AG09309 (cell line): ENCODE measurements at regions not wholly inside any gene's neighbourhood (a gene's known extent, or its start where the extent isn't known, plus 50 kb on each side); places are given as distances from the start of the nearest gene placed in this dataset.
"Not testable (repeated sequence)": the region's sequence is repeated elsewhere in the genome, so short reads cannot be mapped to it uniquely, and the experiment has no call there.

ENCODE experiments used
- DNase-seq: peaks from one replicate; pipeline ENCODE4 v3.0.0-alpha.2; 2010; ENCODE audit warnings: low read depth
- H3K4me3 ChIP-seq: 2 replicates; pipeline ENCODE4 v1.5.1; 2011; ENCODE audit warnings: mild to moderate bottlenecking, low read depth, low read length, moderate library complexity; ENCODE audit not compliant: control insufficient read depth
- TF ChIP-seq, protein P1 (sequence below): IDR thresholded peaks from 2 replicates; pipeline ENCODE4 v1.5.1; 2011; ENCODE audit warnings: mild to moderate bottlenecking, low read depth, low read length, inconsistent platforms; ENCODE audit not compliant: insufficient read depth, control insufficient read depth; ENCODE audit errors: missing control alignments

GRCh38 chr15:93758824-93759223 lies 472.5 kb upstream of the MCTP2 start:
- no peak for DNase-seq
- no peak overlapping the region for H3K4me3 ChIP-seq
- TF ChIP-seq, protein P1, sequence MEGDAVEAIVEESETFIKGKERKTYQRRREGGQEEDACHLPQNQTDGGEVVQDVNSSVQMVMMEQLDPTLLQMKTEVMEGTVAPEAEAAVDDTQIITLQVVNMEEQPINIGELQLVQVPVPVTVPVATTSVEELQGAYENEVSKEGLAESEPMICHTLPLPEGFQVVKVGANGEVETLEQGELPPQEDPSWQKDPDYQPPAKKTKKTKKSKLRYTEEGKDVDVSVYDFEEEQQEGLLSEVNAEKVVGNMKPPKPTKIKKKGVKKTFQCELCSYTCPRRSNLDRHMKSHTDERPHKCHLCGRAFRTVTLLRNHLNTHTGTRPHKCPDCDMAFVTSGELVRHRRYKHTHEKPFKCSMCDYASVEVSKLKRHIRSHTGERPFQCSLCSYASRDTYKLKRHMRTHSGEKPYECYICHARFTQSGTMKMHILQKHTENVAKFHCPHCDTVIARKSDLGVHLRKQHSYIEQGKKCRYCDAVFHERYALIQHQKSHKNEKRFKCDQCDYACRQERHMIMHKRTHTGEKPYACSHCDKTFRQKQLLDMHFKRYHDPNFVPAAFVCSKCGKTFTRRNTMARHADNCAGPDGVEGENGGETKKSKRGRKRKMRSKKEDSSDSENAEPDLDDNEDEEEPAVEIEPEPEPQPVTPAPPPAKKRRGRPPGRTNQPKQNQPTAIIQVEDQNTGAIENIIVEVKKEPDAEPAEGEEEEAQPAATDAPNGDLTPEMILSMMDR: no peak

GRCh38 chr15:93748710-93749109 lies 482.7 kb upstream of the MCTP2 start:
- DNase-seq: no peak
- TF ChIP-seq, protein P1: no peak
- no peak overlapping the region for H3K4me3 ChIP-seq

DNA sequence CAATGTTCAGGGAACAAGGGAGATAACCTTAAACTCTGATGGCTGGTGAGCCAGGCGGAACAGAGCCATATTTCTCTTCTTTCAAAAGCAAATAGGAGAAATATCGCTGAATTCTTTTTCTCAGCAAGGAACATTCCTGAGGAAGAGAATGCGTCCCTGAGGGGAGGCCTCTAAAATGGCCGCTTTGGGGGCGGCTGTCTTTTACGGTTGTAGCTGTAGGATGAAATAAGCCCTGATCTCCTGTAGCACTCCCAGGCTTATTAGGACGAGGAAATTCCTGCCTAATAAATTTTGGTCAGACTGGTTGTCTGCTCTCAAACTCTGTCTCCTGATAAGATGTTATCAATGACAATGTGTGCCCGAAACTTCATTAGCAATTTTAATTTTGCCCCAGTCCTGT lies 496.4 kb upstream of the MCTP2 start:
- DNase-seq, H3K4me3 ChIP-seq: not testable (repeated sequence)

DNA sequence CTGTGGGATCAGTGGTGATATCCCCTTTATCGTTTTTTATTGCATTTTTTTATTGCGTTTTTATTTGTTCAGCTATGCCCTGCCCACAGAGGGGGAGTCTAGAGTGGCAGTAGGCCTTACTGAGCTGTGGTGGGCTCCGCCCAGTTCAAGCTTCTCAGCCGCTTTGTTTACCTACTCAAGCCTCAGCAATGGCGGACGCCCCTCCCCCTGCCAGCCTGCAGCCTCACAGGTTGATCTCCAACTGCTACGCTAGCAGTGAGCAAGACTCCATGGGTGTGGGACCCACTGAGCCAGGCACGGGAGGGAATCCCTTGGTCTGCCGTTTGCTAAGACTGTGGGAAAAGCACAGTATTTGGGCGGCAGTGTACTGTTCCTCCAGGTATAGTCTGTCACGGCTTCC lies 500.6 kb upstream of the MCTP2 start:
- no peak for DNase-seq
- no peak overlapping the region for H3K4me3 ChIP-seq
- TF ChIP-seq, protein P1: no peak

- DNase-seq: no peak
- TF ChIP-seq, protein P1: no peak
- no peak overlapping the region for H3K4me3 ChIP-seq
Measured at GRCh38 chr15:93722165-93722564, 509.2 kb upstream of the MCTP2 start.

DNA sequence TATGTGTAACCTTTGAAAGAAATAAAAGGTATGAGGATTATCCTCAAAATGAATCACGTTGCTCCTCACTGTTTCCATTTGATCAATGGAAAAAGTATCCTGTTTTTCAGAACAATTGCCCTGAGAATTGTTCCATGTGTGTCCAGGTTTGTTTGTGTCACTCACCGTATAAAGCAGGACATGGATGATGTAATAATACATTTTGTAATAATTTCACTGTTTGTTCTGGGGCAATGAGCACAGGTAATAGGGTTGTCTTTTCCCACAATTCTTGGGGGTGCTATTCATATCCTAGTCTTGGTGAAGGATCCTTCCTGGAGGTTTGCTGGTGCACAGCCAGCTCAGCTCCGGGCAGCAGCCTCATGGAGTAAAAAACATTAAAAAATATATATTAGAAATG lies 510.8 kb upstream of the MCTP2 start:
- no peak overlapping the region for H3K4me3 ChIP-seq
- TF ChIP-seq, protein P1: no peak
- DNase-seq: no peak

DNA sequence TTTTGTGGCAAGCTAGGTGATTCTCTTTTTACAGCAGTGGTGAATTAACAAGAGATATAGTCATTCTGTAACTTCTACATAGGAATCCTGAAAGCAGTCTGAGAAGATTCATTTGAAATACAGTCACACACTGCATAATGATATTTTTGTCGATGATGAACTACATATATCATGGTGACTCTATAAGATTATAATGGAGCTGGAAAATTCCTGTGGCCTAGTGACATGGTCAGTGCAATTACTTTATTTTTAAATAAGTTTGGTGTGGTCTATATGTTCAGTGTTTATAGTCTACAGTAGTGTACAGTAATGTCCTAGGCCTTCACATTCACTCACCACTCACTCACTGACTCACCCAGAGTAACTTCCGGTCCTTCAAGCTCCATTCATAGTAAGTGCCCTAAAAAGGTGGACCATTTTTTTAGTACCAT lies 511.4 kb upstream of the MCTP2 start:
- TF ChIP-seq, protein P1: no peak
- DNase-seq: no peak

More for the DNA sequence above, 511.4 kb upstream of the MCTP2 start:
- H3K4me3 ChIP-seq: no peak overlapping the region
